AG10803 (cell line): ENCODE measurements at regions not wholly inside any gene's neighbourhood (a gene's known extent, or its start where the extent isn't known, plus 50 kb on each side); places are given as distances from the start of the nearest gene placed in this dataset.
"Not testable (repeated sequence)": the region's sequence is repeated elsewhere in the genome, so short reads cannot be mapped to it uniquely, and the experiment has no call there.

Source experiments
- DNase-seq: peaks from one replicate; pipeline ENCODE4 v3.0.0; 2010; ENCODE audit warnings: low read depth
- H3K4me3 ChIP-seq: 2 replicates; pipeline ENCODE4 v1.5.1; 2011; ENCODE audit warnings: mild to moderate bottlenecking, low read length, control low read depth
- CTCF ChIP-seq: conservative IDR thresholded peaks from 2 replicates; pipeline ENCODE4 v1.5.1; 2011; ENCODE audit warnings: mild to moderate bottlenecking, low read length, control low read depth, inconsistent platforms

DNA sequence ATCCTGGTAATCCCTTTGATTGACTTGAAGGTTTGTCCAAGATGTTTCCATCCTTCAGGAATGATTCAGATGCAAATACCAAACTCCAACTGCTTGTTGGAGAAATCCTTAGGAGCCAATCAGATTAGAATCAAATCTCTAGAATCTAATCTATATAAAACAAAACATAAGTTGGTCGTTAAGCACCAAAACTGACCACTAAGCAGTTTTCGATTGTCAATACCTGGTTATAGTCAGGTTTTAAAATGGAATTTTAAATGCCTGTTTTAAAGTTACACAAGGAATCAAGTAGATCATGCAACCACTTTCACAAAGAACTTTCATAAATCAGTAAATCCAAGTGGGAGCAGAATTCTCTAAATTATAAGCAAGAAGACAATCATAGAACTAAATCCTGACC lies 236.1 kb downstream of the PARM1 start:
- no peak for DNase-seq
- no peak for TF ChIP-seq CTCF
- H3K4me3 ChIP-seq = no peak overlapping the region

GRCh38 chr4:75168548-75168947 lies 235.6 kb downstream of the PARM1 start:
- no peak overlapping the region for H3K4me3 ChIP-seq
- TF ChIP-seq CTCF = no peak
- DNase-seq = no peak

GRCh38 chr4:75165100-75165499 lies 232.2 kb downstream of the PARM1 start:
- not testable (repeated sequence) for H3K4me3 ChIP-seq, DNase-seq

- no peak for DNase-seq
- no peak for TF ChIP-seq CTCF
- no peak overlapping the region for H3K4me3 ChIP-seq
Measured at GRCh38 chr4:75158451-75158850, 225.5 kb downstream of the PARM1 start.

- no peak for DNase-seq
- no peak overlapping the region for H3K4me3 ChIP-seq
- TF ChIP-seq CTCF = no peak
Measured at GRCh38 chr4:75154994-75155393, 222.1 kb downstream of the PARM1 start.

- DNase-seq = no peak
- no peak for TF ChIP-seq CTCF
Measured at GRCh38 chr4:75146223-75146622, 213.3 kb downstream of the PARM1 start.

DNA sequence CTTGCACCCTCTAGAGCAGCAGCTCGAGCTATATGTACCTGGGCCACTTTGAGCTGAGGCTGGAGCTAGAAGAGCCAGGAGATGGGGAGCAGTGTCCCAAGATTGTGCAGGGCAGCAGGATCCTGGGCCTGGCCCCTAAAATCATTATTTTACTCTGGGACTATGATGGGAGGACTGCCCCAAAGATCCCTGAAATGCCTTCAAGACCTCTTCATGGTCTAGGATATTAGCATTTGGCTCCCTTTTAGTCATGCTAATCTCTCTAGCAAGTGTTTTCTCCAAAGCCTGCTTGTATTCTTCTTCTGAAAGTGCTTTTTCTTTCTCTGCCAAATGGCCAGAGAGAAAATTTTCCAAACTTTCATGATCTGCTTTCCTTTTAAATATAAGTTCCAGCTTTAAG lies 211.6 kb downstream of the PARM1 start:
- no peak for TF ChIP-seq CTCF
- DNase-seq = no peak
- H3K4me3 ChIP-seq = no peak overlapping the region

More at GRCh38 chr4:75146223-75146622, 213.3 kb downstream of the PARM1 start:
- H3K4me3 ChIP-seq = no peak overlapping the region

DNA sequence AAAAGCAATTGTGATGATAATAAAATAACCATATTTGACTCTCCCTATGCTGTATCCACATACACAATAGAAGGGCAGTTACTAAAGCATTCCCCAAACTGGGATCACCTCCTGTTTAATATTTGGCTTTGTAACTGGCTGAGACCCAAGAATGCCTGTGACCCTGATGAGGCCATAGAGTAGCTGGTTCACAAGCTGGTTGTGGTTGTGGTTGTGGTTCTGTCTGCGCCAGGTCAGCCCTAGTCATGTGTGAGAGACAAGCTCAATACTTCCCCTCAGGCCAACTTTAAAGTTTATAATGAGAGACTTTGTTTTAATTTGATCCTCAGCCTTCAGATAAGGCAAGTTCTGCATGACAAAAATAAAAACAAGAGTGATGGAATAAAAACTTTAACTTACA lies 209.9 kb downstream of the PARM1 start:
- no peak overlapping the region for H3K4me3 ChIP-seq
- no peak for TF ChIP-seq CTCF
- peak; percentile 6 for DNase-seq
